GM21717 (cell line): ENCODE measurements at regions not wholly inside any gene's neighbourhood (a gene's known extent, or its start where the extent isn't known, plus 50 kb on each side); places are given as distances from the start of the nearest gene placed in this dataset.
"Not testable (repeated sequence)": the region's sequence is repeated elsewhere in the genome, so short reads cannot be mapped to it uniquely, and the experiment has no call there.

Experiments
- ATAC-seq: cut with Tn5 transposase; IDR thresholded peaks from one replicate; pipeline ENCODE4 v1.9.1; 2021; ENCODE audit warnings: mild to moderate bottlenecking, moderate library complexity; ENCODE audit not compliant: unreplicated experiment

GRCh38 chr2:5549771-5550170 is 142.4 kb upstream of the SOX11 start:
- ATAC-seq = no peak

GRCh38 chr2:5555636-5556035 is 136.5 kb upstream of the SOX11 start:
- no peak for ATAC-seq

- no peak for ATAC-seq
These were observed 131.2 kb upstream of the SOX11 start for GRCh38 chr2:5561006-5561405.

GRCh38 chr2:5562426-5562825 is 129.8 kb upstream of the SOX11 start:
- no peak for ATAC-seq

- ATAC-seq = no peak
These were observed 129.3 kb upstream of the SOX11 start for GRCh38 chr2:5562865-5563264.

- no peak for ATAC-seq
These were observed 128.8 kb upstream of the SOX11 start for GRCh38 chr2:5563411-5563810.

GRCh38 chr2:5569256-5569655 is 122.9 kb upstream of the SOX11 start:
- ATAC-seq = no peak

- no peak for ATAC-seq
These were observed 116.2 kb upstream of the SOX11 start for GRCh38 chr2:5576015-5576414.

GRCh38 chr2:5587766-5588165 is 104.4 kb upstream of the SOX11 start:
- no peak for ATAC-seq

- no peak for ATAC-seq
These were observed 103.6 kb upstream of the SOX11 start for GRCh38 chr2:5588601-5589000.

GRCh38 chr2:5589183-5589582 is 103.0 kb upstream of the SOX11 start:
- ATAC-seq = no peak

- no peak for ATAC-seq
These were observed 101.3 kb upstream of the SOX11 start for GRCh38 chr2:5590886-5591285.

- ATAC-seq = no peak
These were observed 99.3 kb upstream of the SOX11 start for GRCh38 chr2:5592916-5593315.

- ATAC-seq = no peak
These were observed 97.9 kb upstream of the SOX11 start for GRCh38 chr2:5594249-5594695.

- no peak for ATAC-seq
These were observed 95.3 kb upstream of the SOX11 start for GRCh38 chr2:5596868-5597267.

GRCh38 chr2:5598156-5598555 is 94.0 kb upstream of the SOX11 start:
- ATAC-seq = no peak

GRCh38 chr2:5609201-5609600 is 83.0 kb upstream of the SOX11 start:
- no peak for ATAC-seq

- no peak for ATAC-seq
These were observed 79.5 kb upstream of the SOX11 start for GRCh38 chr2:5612666-5613065.

- no peak for ATAC-seq
These were observed 76.2 kb upstream of the SOX11 start for GRCh38 chr2:5616019-5616418.

- no peak for ATAC-seq
These were observed 74.8 kb upstream of the SOX11 start for GRCh38 chr2:5617358-5617757.

GRCh38 chr2:5617796-5618195 is 74.4 kb upstream of the SOX11 start:
- ATAC-seq = no peak

GRCh38 chr2:5618271-5618670 is 73.9 kb upstream of the SOX11 start:
- no peak for ATAC-seq

GRCh38 chr2:5625556-5626065 is 66.6 kb upstream of the SOX11 start:
- not testable (repeated sequence) for ATAC-seq

GRCh38 chr2:5628484-5628883 is 63.7 kb upstream of the SOX11 start:
- ATAC-seq = not testable (repeated sequence)
